ENCODE measurements at regions not wholly inside any gene's neighbourhood (a gene's known extent, or its start where the extent isn't known, plus 50 kb on each side); places are given as distances from the start of the nearest gene placed in this dataset.

GRCh38 chr6:167661552-167662044, 165.1 kb upstream of the AFDN start:
- H3K4me3 ChIP-seq (ENCODE audit: control insufficient read depth in 1 of 7, extremely low read depth in 1 of 7, insufficient read depth in 4 of 7, low read depth in 2 of 7, low read length in 6 of 7), result no peak overlapping the region
- ChIA-PET POLR2A (no interaction called here), CTCF (no interaction called here)
- no peaks in the 10 kb centered on the region for H3K36me3 ChIP-seq (ENCODE audit: control insufficient read depth in 4 of 4, insufficient read depth in 4 of 4, low read length in 3 of 4)
- peaks cover 0 to 15% (median 3%) of the 10 kb centered on the region in 5 experiments for H3K27me3 ChIP-seq (replicated peaks in 2 of 5; ENCODE audit: control insufficient read depth in 4 of 5, insufficient read depth in 5 of 5, low read length in 4 of 5)
- H3K27ac ChIP-seq (ENCODE audit: insufficient read depth in 1 of 2, low read depth in 1 of 2, low read length in 2 of 2, poor library complexity in 1 of 2, severe bottlenecking in 2 of 2), result no peak overlapping the region
- no peaks in the 10 kb centered on the region for H3K4me1 ChIP-seq (ENCODE audit: control extremely low read depth in 1 of 4, control insufficient read depth in 4 of 4, insufficient read depth in 4 of 4, low read length in 3 of 4)
- H3K9me3 ChIP-seq (ENCODE audit: control extremely low read depth in 1 of 5, control insufficient read depth in 4 of 5, insufficient read depth in 2 of 5, low read depth in 1 of 5, low read length in 4 of 5), result peaks cover 0 to 2% (median 0%) of the 10 kb centered on the region in 5 experiments
- WGBS (ENCODE audit: insufficient coverage), result 96% methylated on average over 7 of the region's 8 CpGs
- no peak for DNase-seq

- ChIA-PET CTCF (no interaction called here), POLR2A (no interaction called here)
- Histone ChIP-seq H3K9me3 (ENCODE audit: control extremely low read depth in 1 of 5, control insufficient read depth in 4 of 5, insufficient read depth in 2 of 5, low read depth in 1 of 5, low read length in 4 of 5) (peaks cover 0 to 2% (median 0%) of the 10 kb centered on the region in 5 experiments), H3K27me3 (replicated peaks in 2 of 5; ENCODE audit: control insufficient read depth in 4 of 5, insufficient read depth in 5 of 5, low read length in 4 of 5) (peaks cover 0 to 21% (median 3%) of the 10 kb centered on the region in 5 experiments), H3K27ac (ENCODE audit: insufficient read depth in 1 of 2, low read depth in 1 of 2, low read length in 2 of 2, poor library complexity in 1 of 2, severe bottlenecking in 2 of 2) (no peak overlapping the region), H3K4me1 (ENCODE audit: control extremely low read depth in 1 of 4, control insufficient read depth in 4 of 4, insufficient read depth in 4 of 4, low read length in 3 of 4) (no peaks in the 10 kb centered on the region), H3K36me3 (ENCODE audit: control insufficient read depth in 4 of 4, insufficient read depth in 4 of 4, low read length in 3 of 4) (no peaks in the 10 kb centered on the region), H3K4me3 (ENCODE audit: control insufficient read depth in 1 of 7, extremely low read depth in 1 of 7, insufficient read depth in 4 of 7, low read depth in 2 of 7, low read length in 6 of 7) (no peak overlapping the region)
- WGBS (ENCODE audit: insufficient coverage), result 98% methylated on average over 39 of the region's 39 CpGs
- DNase-seq, result no peak
Observed at GRCh38 chr6:167662075-167662880, 164.4 kb upstream of the AFDN start.

GRCh38 chr6:167662881-167663205, 163.9 kb upstream of the AFDN start:
- no peak for DNase-seq
- H3K4me1 ChIP-seq (ENCODE audit: control extremely low read depth in 1 of 4, control insufficient read depth in 4 of 4, insufficient read depth in 4 of 4, low read length in 3 of 4), result no peaks in the 10 kb centered on the region
- ChIA-PET CTCF (no interaction called here), POLR2A (no interaction called here)
- no peaks in the 10 kb centered on the region for H3K9me3 ChIP-seq (ENCODE audit: control extremely low read depth in 1 of 5, control insufficient read depth in 4 of 5, insufficient read depth in 2 of 5, low read depth in 1 of 5, low read length in 4 of 5)
- peaks cover 0 to 22% (median 3%) of the 10 kb centered on the region in 5 experiments for H3K27me3 ChIP-seq (replicated peaks in 2 of 5; ENCODE audit: control insufficient read depth in 4 of 5, insufficient read depth in 5 of 5, low read length in 4 of 5)
- WGBS (ENCODE audit: insufficient coverage), result 83% methylated on average over 12 of the region's 14 CpGs
- H3K4me3 ChIP-seq (ENCODE audit: control insufficient read depth in 1 of 7, extremely low read depth in 1 of 7, insufficient read depth in 4 of 7, low read depth in 2 of 7, low read length in 6 of 7), result no peak overlapping the region
- H3K27ac ChIP-seq (ENCODE audit: insufficient read depth in 1 of 2, low read depth in 1 of 2, low read length in 2 of 2, poor library complexity in 1 of 2, severe bottlenecking in 2 of 2), result no peak overlapping the region
- no peaks in the 10 kb centered on the region for H3K36me3 ChIP-seq (ENCODE audit: control insufficient read depth in 4 of 4, insufficient read depth in 4 of 4, low read length in 3 of 4)

GRCh38 chr6:167663316-167663715, 163.4 kb upstream of the AFDN start:
- DNase-seq, result no peak
- no peak overlapping the region for H3K4me3 ChIP-seq (ENCODE audit: control insufficient read depth in 1 of 7, extremely low read depth in 1 of 7, insufficient read depth in 4 of 7, low read depth in 2 of 7, low read length in 6 of 7)
- H3K4me1 ChIP-seq (ENCODE audit: control extremely low read depth in 1 of 4, control insufficient read depth in 4 of 4, insufficient read depth in 4 of 4, low read length in 3 of 4), result no peaks in the 10 kb centered on the region
- peaks cover 0 to 22% (median 3%) of the 10 kb centered on the region in 5 experiments for H3K27me3 ChIP-seq (replicated peaks in 2 of 5; ENCODE audit: control insufficient read depth in 4 of 5, insufficient read depth in 5 of 5, low read length in 4 of 5)
- POLR2A ChIA-PET, result no interaction called here
- WGBS (ENCODE audit: insufficient coverage), result no CpG with 5 or more reads among the region's 4 CpGs
- CTCF ChIA-PET, result no interaction called here
- H3K27ac ChIP-seq (ENCODE audit: insufficient read depth in 1 of 2, low read depth in 1 of 2, low read length in 2 of 2, poor library complexity in 1 of 2, severe bottlenecking in 2 of 2), result no peak overlapping the region
- no peaks in the 10 kb centered on the region for H3K9me3 ChIP-seq (ENCODE audit: control extremely low read depth in 1 of 5, control insufficient read depth in 4 of 5, insufficient read depth in 2 of 5, low read depth in 1 of 5, low read length in 4 of 5)
- H3K36me3 ChIP-seq (ENCODE audit: control insufficient read depth in 4 of 4, insufficient read depth in 4 of 4, low read length in 3 of 4), result no peaks in the 10 kb centered on the region

- WGBS (ENCODE audit: insufficient coverage), result 95% methylated on average over 24 of the region's 24 CpGs
- Histone ChIP-seq H3K27me3 (replicated peaks in 2 of 5; ENCODE audit: control insufficient read depth in 4 of 5, insufficient read depth in 5 of 5, low read length in 4 of 5) (peaks cover 0 to 22% (median 3%) of the 10 kb centered on the region in 5 experiments), H3K36me3 (ENCODE audit: control insufficient read depth in 4 of 4, insufficient read depth in 4 of 4, low read length in 3 of 4) (no peaks in the 10 kb centered on the region), H3K4me1 (ENCODE audit: control extremely low read depth in 1 of 4, control insufficient read depth in 4 of 4, insufficient read depth in 4 of 4, low read length in 3 of 4) (no peaks in the 10 kb centered on the region), H3K9me3 (ENCODE audit: control extremely low read depth in 1 of 5, control insufficient read depth in 4 of 5, insufficient read depth in 2 of 5, low read depth in 1 of 5, low read length in 4 of 5) (no peaks in the 10 kb centered on the region), H3K4me3 (ENCODE audit: control insufficient read depth in 1 of 7, extremely low read depth in 1 of 7, insufficient read depth in 4 of 7, low read depth in 2 of 7, low read length in 6 of 7) (no peak overlapping the region), H3K27ac (ENCODE audit: insufficient read depth in 1 of 2, low read depth in 1 of 2, low read length in 2 of 2, poor library complexity in 1 of 2, severe bottlenecking in 2 of 2) (no peak overlapping the region)
- CTCF ChIA-PET, result no interaction called here
- POLR2A ChIA-PET, result no interaction called here
- no peak for DNase-seq
Observed at GRCh38 chr6:167663784-167664443, 162.8 kb upstream of the AFDN start.

GRCh38 chr6:167664678-167665660, 161.7 kb upstream of the AFDN start:
- WGBS (ENCODE audit: insufficient coverage), result 97% methylated on average over 11 of the region's 15 CpGs

More at GRCh38 chr6:167664678-167665660, 161.7 kb upstream of the AFDN start:
- CTCF ChIA-PET, result no interaction called here
- no peak overlapping the region for H3K27ac ChIP-seq (ENCODE audit: insufficient read depth in 1 of 2, low read depth in 1 of 2, low read length in 2 of 2, poor library complexity in 1 of 2, severe bottlenecking in 2 of 2)
- H3K4me3 ChIP-seq (ENCODE audit: control insufficient read depth in 1 of 7, extremely low read depth in 1 of 7, insufficient read depth in 4 of 7, low read depth in 2 of 7, low read length in 6 of 7), result no peak overlapping the region
- no peaks in the 10 kb centered on the region for H3K9me3 ChIP-seq (ENCODE audit: control extremely low read depth in 1 of 5, control insufficient read depth in 4 of 5, insufficient read depth in 2 of 5, low read depth in 1 of 5, low read length in 4 of 5)
- POLR2A ChIA-PET, result no interaction called here
- H3K4me1 ChIP-seq (ENCODE audit: control extremely low read depth in 1 of 4, control insufficient read depth in 4 of 4, insufficient read depth in 4 of 4, low read length in 3 of 4), result no peaks in the 10 kb centered on the region
- no peaks in the 10 kb centered on the region for H3K36me3 ChIP-seq (ENCODE audit: control insufficient read depth in 4 of 4, insufficient read depth in 4 of 4, low read length in 3 of 4)
- DNase-seq, result no peak
- peaks cover 0 to 24% (median 3%) of the 10 kb centered on the region in 5 experiments for H3K27me3 ChIP-seq (replicated peaks in 2 of 5; ENCODE audit: control insufficient read depth in 4 of 5, insufficient read depth in 5 of 5, low read length in 4 of 5)

Data from common myeloid progenitor, CD34-positive (primary cell).